Lower lobe of right lung (tissue), 2 donors: ENCODE measurements at regions not wholly inside any gene's neighbourhood (a gene's known extent, or its start where the extent isn't known, plus 50 kb on each side); places are given as distances from the start of the nearest gene placed in this dataset.

Experiments used
- ATAC-seq, 2 donors: fragments of 200-7000 bp; cut with Tn5 transposase; one replicate each; pipeline ENCODE4 v1.9.1; 2020 to 2022; ENCODE audit warnings: mild to moderate bottlenecking in 2 of 2, moderate library complexity in 2 of 2
- DNase-seq: peaks from one replicate; pipeline ENCODE4 v3.0.0-alpha.2; 2020
- H3K27ac ChIP-seq: fragments of 200-600 bp; one replicate; pipeline ENCODE4 v1.8.0; 2022
- H3K27me3 ChIP-seq: fragments of 200-600 bp; one replicate; pipeline ENCODE4 v1.8.0; 2022; ENCODE audit warnings: low read depth
- H3K36me3 ChIP-seq: fragments of 200-600 bp; one replicate; pipeline ENCODE4 v1.8.0; 2022; ENCODE audit warnings: mild to moderate bottlenecking
- H3K4me1 ChIP-seq: fragments of 200-600 bp; one replicate; pipeline ENCODE4 v1.8.0; 2022
- H3K4me3 ChIP-seq: fragments of 200-600 bp; one replicate; pipeline ENCODE4 v1.8.0; 2022; ENCODE audit warnings: mild to moderate bottlenecking
- H3K9me3 ChIP-seq: fragments of 200-600 bp; one replicate; pipeline ENCODE4 v1.8.0; 2022
- intact Hi-C: fragments of 100-400 bp; cut with DNase I; formaldehyde crosslinking; loops from one replicate; pipeline ENCODE4 v1.11.0; 2022
- TF ChIP-seq, protein P1 (sequence below): fragments of 200-600 bp; IDR thresholded peaks from one replicate; pipeline ENCODE4 v1.8.0; 2022; ENCODE audit warnings: antibody characterized with exemption, mild to moderate bottlenecking
- donor health status: DM: no; HTN: yes; CAD: no; lungs with severe emphysema.

DNA sequence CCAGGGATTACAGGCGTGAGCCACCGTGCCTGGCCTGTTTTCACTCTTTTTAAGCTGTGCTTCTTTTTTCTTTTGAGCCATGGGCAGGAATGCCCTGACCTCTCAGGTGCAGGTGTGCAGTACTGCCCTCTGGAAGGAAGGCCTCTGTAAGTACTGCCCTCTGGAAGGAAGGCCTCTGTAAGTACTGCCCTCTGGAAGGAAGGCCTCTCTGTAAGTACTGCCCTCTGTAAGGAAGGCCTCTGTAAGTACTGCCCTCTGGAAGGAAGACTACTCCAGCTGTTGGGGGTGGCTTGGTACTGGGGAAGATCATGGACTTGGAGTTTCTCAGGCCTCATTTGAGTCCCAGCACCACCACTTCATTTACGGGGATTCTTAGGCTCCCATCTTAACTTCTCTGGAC is 248.5 kb upstream of the ID2 start:
- DNase-seq (no peak), ATAC-seq (no peak)
- Histone ChIP-seq H3K9me3 (no peaks in the 10 kb centered on the region), H3K27me3 (no peaks in the 10 kb centered on the region), H3K4me1 (no peaks in the 10 kb centered on the region), H3K27ac (no peak overlapping the region), H3K36me3 (no peaks in the 10 kb centered on the region), H3K4me3 (no peak overlapping the region)
- TF ChIP-seq, protein P1, sequence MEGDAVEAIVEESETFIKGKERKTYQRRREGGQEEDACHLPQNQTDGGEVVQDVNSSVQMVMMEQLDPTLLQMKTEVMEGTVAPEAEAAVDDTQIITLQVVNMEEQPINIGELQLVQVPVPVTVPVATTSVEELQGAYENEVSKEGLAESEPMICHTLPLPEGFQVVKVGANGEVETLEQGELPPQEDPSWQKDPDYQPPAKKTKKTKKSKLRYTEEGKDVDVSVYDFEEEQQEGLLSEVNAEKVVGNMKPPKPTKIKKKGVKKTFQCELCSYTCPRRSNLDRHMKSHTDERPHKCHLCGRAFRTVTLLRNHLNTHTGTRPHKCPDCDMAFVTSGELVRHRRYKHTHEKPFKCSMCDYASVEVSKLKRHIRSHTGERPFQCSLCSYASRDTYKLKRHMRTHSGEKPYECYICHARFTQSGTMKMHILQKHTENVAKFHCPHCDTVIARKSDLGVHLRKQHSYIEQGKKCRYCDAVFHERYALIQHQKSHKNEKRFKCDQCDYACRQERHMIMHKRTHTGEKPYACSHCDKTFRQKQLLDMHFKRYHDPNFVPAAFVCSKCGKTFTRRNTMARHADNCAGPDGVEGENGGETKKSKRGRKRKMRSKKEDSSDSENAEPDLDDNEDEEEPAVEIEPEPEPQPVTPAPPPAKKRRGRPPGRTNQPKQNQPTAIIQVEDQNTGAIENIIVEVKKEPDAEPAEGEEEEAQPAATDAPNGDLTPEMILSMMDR = no peak
- intact Hi-C loops = no loop called here

DNA sequence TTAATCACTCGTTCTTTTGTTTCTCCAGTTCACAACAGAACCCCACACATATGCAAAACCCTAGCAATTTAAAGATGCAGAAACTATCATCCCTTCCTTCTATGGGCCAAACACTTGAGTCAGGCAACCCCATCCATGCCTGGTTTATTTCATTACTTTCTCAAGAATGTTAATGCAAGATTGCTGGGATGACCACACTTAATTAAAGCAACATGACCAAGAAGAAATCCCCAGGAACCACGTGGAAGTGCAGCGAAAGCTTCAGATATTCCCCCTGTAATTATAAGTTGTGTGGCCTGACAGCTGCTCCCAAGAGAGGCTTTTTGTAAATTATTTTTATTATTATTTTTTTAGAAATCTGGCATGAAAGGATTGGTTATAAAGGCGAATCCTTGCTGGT is 246.2 kb upstream of the ID2 start:
- DNase-seq = no peak
- Histone ChIP-seq H3K9me3 (no peaks in the 10 kb centered on the region), H3K36me3 (no peaks in the 10 kb centered on the region), H3K4me1 (peaks cover 7% of the 10 kb centered on the region), H3K4me3 (no peak overlapping the region), H3K27me3 (no peaks in the 10 kb centered on the region), H3K27ac (no peak overlapping the region)
- TF ChIP-seq, protein P1 = no peak
- intact Hi-C loops = no loop called here
- ATAC-seq = no peak

DNA sequence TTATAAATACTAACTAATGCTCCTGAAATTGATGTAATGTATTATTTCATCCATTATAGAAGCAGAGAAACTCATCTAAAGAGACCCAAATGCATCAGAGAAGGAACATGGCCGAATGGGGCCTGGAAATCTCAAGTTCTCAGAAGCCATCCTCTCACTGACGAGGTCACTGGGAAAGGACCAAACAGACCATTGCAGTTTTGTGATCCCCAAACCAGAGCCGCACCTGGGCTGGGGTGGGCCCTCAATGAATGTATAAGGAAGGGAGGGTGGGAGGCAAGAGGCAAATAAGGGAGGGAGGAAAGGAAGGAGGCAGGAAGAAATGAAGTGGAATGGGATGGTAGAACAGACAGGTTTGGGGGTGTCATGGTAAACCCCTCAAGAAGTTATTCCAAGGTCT is 245.3 kb upstream of the ID2 start:
- Histone ChIP-seq H3K36me3 (no peaks in the 10 kb centered on the region), H3K4me1 (peaks cover 7% of the 10 kb centered on the region), H3K9me3 (no peaks in the 10 kb centered on the region), H3K27ac (no peak overlapping the region), H3K4me3 (no peak overlapping the region), H3K27me3 (no peaks in the 10 kb centered on the region)
- DNase-seq (no peak), ATAC-seq (no peak)
- TF ChIP-seq, protein P1 = no peak
- intact Hi-C loops = no loop called here

DNA sequence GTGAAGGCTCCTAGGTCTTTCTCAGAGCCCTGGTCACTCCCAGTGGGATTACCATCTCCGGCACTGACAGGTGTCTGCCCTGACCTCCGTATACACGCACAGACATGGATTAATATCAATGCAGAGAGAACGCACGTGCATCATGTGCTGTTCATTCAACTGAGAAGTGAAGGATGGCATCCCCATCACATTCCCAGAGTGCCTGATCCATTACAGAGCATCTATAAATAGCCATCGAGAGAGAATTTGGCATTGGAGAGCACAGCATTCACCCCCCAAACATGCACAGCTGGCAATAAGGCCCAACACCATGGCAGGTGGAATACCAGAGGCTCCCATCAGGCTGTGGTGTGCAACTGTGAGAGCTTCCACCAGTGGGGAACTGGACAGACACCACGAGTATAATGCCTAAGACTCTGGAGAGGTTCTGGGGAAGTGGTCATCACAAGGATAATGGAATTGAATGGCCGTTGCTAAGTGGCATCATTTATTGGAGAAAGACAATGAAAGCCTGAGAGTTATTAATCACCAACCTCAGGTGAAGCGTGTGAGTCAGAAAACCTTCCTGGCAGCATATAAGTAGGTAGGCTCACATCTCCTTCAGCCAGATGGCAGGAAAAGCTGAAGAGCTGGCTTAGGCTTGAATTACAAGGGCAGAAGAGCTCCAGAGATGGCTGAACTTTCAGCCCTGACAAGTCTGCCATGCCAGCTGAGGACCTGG is 244.5 kb upstream of the ID2 start:
- ATAC-seq = no peak
- TF ChIP-seq, protein P1 = no peak
- no peak for DNase-seq
- no peaks in the 10 kb centered on the region for H3K27me3 ChIP-seq
- intact Hi-C loops = no loop called here
- H3K36me3 ChIP-seq = no peaks in the 10 kb centered on the region
- no peak overlapping the region for H3K27ac ChIP-seq
- H3K9me3 ChIP-seq = no peaks in the 10 kb centered on the region
- no peak overlapping the region for H3K4me3 ChIP-seq
- peaks cover 7% of the 10 kb centered on the region for H3K4me1 ChIP-seq

DNA sequence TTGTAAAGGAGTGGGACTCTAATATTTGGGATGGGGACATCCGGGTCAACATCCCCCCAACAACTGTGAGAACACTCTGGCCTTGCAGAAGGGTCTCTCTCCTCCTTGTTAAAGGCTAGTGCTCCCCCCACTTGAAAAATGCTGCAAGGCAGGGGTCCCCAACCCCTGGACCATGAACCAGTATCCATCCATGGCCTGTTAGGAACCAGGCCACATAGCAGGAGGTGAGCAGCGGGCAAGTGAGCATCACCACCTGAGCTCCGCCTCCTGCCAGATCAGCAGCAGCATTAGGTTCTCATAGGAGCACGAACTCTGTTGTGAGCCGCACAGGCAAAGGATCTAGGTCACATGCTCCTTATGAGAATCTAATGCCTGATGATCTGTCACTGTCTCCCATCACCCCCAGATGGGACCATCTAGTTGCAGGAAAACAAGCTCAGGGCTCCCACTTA is 243.9 kb upstream of the ID2 start:
- H3K9me3 ChIP-seq = no peaks in the 10 kb centered on the region
- DNase-seq = no peak
- intact Hi-C loops = no loop called here
- H3K27ac ChIP-seq = no peak overlapping the region
- no peaks in the 10 kb centered on the region for H3K27me3 ChIP-seq
- no peak overlapping the region for H3K4me3 ChIP-seq
- H3K4me1 ChIP-seq = peaks cover 7% of the 10 kb centered on the region
- no peaks in the 10 kb centered on the region for H3K36me3 ChIP-seq
- TF ChIP-seq, protein P1 = no peak
- no peak for ATAC-seq
